HG02981 (cell line): ENCODE measurements at regions not wholly inside any gene's neighbourhood (a gene's known extent, or its start where the extent isn't known, plus 50 kb on each side); places are given as distances from the start of the nearest gene placed in this dataset.
A peak's percentile ranks its signal among the peaks of the same experiment; 100 is the strongest.
"Not testable (repeated sequence)": the region's sequence is repeated elsewhere in the genome, so short reads cannot be mapped to it uniquely, and the experiment has no call there.

Experiments used
- ATAC-seq: cut with Tn5 transposase; IDR thresholded peaks from one replicate; pipeline ENCODE4 v1.9.1; 2021; ENCODE audit warnings: mild to moderate bottlenecking, moderate library complexity; ENCODE audit not compliant: unreplicated experiment

DNA sequence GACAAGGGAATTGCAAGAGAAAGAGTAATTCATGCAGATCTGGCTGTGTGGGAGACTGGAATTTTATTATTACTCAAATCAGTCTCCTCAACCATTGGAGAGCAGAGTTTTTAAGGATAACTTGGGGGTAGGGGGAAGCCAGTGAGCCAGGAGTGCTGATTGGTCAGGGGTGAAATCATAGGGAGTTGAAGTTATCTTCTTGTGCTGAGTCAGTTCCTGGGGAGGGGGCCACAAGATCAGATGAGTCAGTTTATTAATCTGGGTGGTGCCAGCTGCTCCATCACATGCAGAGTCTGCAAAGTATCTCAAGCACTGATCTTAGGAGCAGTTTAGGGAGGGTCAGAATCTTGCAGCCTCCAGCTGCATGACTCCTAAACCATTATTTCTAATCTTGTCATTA lies 191.8 kb upstream of the IGF1 start:
- not testable (repeated sequence) for ATAC-seq

DNA sequence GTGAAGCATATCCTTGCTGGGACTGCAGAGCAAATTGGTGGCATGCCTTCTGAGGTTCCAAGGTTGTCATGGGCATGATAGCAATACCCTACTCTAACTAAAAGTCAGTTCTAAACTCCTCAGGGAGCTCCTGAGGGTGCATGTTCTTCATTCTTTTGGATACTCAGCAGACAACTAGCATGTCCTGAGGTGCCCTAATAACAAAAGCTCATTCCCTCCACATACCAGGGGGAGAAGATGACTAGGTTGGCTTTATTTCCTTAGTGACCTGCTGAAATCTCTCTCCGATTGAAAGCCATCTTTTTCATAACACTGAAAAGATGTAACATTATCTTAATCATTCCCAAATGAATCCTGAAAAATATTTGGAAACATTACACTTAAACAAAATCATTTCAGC lies 188.7 kb upstream of the IGF1 start:
- ATAC-seq, result no peak

GRCh38 chr12:102666176-102666575 lies 185.8 kb upstream of the IGF1 start:
- not testable (repeated sequence) for ATAC-seq

DNA sequence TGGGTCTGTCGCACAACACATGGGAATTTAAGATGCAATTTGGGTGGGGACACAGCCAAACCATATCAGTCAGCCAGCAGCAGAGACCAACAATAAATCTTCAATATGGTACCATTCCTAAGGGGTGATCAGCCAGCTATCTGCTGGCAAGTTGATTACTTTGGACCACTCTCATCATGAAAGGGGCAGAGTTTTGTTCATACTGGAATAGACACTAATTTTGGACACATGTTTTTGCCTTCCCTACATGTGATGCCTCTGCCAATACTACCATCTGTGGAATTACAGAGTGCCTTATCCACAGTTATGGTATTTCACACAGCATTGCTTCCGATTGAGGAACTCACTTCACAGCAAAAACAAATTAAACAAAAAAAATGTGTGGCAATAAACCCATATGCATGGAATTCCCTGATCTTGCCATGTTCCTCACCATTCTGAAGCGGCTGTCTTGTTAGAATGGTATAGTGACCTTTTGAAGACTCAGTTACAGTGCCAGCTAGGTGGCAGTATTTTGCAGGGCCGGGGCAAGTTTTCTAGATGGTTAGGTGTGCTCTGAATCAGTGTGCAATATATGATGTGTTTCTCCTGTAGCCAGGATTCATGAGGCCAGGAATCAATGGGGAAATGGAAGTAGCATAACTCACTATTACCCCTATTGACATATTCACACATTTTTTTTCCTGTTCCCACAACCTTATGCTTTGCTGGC lies 179.0 kb upstream of the IGF1 start:
- ATAC-seq, result no peak

- no peak for ATAC-seq
These were observed 173.0 kb upstream of the IGF1 start for GRCh38 chr12:102653406-102653805.

DNA sequence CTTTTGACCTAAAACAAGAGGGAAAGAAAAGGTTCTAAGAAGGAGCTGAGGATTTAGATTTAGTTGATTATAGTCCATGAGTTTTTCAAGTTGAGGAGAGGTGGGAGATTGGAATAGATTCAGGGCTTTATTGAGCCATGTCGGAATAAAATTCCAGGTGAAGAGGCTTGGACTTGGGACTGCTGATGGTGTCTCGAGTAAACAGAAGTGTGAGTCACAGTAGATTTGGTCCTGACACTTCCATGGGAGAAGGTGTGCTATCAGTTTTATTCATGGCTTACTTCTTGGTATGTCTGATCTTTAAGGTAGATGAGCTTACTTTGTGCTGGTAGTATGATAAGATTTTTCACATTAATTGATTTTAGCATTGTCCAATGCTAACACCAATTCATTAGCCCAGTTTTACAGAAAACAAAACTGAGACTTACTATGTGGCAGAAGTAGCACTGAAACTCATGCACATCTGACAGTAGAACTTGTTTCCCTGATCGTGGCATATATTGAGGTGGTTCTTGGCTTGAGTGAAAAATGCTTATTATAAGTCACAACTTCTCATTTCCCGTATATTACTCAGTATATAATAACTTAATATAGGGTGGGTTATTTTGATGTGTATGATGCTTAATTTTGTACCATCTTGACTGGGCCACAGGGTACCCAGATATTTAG lies 172.4 kb upstream of the IGF1 start:
- no peak for ATAC-seq

DNA sequence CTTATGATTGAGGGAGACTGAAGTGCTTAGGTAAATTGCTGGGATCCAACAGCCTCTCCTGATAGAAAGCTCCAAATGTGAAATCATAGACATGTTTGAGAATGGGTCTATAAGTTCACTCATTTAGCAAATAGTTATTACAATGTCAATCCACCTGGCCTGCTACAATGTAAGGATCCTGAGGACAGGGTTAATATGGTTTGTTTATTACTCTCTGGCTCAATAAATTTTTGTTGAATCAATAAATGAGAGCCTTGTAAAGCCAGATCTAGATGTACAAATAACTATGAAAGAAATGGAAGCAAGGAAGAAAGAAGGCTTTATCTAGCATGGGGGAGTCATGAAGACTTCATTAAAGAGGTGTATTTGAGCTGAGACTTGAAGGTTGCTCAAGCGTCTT lies 165.6 kb upstream of the IGF1 start:
- no peak for ATAC-seq

DNA sequence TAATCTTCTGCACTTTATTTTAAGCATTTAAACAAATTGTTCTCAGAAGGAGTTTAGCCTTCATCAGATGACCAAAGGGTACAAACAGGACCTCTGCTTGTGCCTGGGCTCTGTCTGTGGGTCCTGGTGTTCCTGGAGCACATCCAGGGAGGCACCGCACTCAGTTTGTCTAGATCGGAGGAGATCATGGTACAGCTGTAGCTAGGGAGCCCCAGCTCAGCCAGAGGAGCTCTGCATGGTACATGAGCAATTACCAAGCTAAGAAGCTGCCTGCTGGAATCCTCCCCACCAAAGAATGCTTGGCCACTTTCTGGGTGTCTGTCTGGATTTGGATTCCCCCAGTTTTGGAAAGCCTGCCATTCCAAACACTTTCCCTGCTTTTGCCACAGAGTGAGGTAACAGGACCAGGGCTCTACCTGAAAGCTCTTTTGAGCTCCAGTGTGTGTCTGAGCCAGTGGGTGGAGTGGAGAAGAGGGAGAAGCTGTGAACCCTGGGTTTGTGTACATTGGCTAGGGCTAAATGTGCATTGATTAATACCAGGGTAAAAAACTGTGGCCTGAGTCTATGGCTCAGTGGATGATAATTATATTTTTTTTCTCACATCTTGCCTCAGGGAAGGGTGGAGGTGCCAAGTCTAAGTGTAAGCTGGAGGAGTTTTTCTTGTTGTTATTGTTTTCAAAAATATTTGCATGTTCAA lies 163.7 kb upstream of the IGF1 start:
- no peak for ATAC-seq

- ATAC-seq, result no peak
These were observed 161.8 kb upstream of the IGF1 start for GRCh38 chr12:102642199-102642598.

DNA sequence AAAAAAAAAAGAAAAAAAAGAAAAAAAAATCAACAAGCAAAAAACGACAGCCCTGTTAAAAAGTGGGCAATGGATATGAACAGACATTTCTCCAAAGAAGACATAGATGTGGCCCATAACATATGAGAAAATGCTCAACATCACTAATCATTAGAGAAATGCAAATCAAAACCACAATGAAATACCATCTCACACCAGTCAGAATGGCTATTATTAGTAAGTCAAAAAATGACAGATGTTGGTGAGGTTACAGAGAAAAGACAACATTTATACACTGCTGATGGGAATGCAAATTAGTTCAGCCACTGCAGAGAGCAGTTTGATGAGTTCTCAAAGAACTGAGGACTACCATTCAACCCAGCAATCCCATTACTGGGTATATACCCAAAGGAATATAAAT lies 160.3 kb upstream of the IGF1 start:
- ATAC-seq, result peak; percentile 71

DNA sequence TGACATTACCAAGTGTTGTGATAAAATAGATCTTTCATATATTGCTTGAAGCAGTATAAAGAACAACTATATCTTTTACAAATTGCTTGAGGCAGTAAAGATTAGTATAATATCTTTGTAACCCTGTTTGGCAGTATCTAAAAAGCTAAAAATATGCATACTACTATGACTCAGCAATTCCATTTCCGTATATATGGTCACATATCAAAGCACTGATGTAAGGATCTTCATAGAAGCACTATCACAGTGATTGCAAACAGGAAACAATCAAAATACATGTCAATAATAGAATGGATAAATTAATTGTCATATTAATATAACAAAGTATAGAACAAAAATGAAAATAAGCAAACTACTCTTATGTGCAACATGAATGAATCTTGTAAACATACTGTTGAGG lies 158.4 kb upstream of the IGF1 start:
- no peak for ATAC-seq

GRCh38 chr12:102633981-102634605 lies 153.7 kb upstream of the IGF1 start:
- no peak for ATAC-seq

DNA sequence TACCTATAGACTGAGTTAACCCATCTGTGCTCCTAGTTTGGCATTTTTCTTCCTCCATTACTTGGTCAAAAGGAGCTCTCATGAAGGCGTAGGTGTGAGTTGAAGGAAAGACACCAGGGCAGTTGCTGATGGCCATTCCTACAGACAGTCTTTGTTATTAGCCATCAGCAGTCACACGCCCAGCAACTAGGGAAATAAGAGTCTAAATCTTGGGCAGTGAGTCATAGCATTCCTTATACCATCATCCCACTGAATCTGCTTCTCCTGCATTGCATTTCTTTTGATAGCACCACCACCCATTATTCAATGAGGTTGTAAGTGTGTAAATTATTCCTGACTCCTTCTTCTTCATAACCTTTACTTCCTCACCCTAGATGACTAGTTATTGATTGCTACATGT lies 150.9 kb upstream of the IGF1 start:
- ATAC-seq, result no peak

DNA sequence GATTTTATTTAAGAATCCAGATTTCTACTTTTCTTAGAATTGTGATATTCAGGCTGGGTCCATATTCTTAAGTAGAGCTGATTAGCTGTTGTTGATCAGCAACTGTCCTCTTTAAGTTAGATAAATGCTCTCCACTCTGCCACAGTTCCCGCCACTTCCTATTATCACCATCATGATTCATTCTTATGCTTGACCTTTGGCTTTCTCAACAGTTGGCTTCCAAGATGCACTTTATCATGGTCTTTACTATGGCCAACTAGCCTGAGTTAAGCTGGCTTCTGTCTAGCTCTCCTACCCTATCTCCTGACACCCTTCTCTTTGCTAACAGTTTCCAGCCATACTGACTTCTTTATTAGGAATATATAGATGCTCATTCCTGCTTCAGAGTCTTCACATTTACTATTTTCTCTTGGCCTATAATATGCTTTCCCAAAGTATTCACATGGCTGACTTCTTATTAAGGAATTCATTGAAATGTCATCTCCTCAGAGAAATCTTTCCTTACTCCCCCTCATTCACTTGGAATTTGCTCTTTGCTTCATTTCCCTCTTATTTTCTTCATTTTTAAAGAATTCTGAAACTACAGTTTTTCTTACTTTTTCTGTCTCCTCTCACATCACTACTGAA lies 149.0 kb upstream of the IGF1 start:
- ATAC-seq, result no peak

DNA sequence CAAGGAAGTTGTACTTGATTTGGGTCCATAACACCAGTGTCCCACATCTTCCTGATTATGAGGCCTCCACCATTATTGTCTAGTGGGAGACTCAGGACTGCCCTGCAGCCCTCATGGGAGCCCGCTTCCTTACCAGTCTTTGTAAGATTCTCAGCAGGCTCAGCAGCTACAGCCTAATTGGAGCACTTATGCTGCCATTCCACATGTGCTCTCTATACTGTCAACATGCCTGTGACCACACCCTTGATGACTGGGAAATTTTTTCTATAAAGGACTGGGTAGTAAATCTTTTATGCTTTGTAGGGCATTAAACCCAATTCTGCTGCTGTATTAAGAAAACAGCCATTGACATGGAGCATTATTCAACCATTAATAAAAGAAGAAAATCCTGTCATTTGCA lies 145.5 kb upstream of the IGF1 start:
- ATAC-seq, result no peak

DNA sequence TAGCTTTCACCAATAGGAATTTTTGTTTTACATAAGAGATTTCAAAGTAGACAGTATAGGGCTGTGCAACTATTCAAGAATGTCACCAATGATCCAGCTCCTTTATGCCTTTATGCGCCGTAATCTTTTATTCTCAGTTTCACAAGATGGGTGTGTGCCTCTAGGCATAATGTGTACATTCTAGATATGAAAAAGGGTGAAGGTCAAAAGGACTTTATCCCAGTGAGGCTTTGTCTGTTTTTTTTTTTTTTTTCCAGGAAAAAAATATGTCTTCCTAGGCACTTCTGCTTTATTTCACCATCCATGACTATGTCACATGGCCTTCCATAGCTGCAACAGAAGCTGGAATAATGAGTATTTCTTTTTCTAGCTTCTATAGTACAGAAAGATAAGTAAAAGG lies 142.3 kb upstream of the IGF1 start:
- ATAC-seq, result no peak

DNA sequence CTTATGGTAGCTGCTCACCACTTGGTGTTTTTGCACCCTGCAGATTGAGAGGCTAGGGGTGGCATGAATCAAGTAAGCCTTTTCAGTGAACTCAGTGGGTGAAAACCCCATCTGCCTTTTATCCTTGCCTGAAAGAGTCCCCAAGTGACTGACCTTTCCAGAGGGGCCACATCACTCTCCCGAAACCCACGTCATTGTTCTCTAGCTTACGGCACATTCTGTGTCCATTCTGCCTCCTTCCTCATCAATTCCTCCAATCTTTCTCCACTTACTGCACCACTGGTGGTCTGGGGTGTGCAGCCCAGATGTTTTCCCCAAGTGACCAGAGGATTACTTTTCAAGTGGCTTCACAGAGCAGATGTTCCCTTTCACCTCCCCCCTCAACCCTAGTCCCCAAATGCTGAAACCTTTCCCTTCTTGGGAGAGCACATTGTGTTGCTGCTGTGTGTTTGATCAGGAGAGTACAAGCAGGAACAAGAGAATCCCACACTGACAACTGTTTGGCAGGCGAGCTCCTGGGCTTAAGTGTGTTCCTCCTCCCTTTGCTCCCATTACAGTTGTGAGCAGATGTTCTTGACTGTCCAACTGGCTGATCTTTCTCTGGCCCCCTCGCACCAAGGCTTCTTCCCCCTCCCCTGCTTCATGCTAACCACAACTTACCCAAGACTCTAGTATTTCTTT lies 138.0 kb upstream of the IGF1 start:
- no peak for ATAC-seq

GRCh38 chr12:102616692-102617091 lies 136.3 kb upstream of the IGF1 start:
- ATAC-seq, result no peak

- ATAC-seq, result no peak
These were observed 131.6 kb upstream of the IGF1 start for GRCh38 chr12:102611995-102612394.

DNA sequence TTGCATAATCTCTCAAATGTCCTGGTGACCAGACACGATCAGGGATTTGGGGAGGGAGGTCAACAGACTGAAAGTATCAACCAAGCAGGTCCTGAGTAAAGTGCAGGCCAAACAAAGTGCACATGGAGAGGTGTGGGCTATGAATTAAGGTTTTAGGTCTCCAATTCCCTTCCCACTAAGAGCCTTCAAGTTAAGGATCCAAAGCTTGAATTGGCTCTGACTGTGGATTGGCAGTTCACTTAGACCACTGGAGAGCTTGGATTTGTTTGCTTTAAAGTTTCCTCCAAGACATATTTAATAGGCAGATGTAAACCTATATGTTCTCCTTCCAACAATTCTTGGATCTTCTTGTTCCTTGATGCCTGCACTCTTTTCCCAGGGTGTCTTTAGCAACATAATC lies 129.6 kb upstream of the IGF1 start:
- no peak for ATAC-seq

- no peak for ATAC-seq
These were observed 122.7 kb upstream of the IGF1 start for GRCh38 chr12:102603021-102603420.
